Endothelial cell (in vitro differentiated cells): ENCODE measurements at regions not wholly inside any gene's neighbourhood (a gene's known extent, or its start where the extent isn't known, plus 50 kb on each side); places are given as distances from the start of the nearest gene placed in this dataset.
"Not testable (repeated sequence)": the region's sequence is repeated elsewhere in the genome, so short reads cannot be mapped to it uniquely, and the experiment has no call there.

Experiments
- DNase-seq: peaks from one replicate; pipeline ENCODE4 v3.0.0; 2021; ENCODE audit warnings: low spot score
- H3K27ac Mint-ChIP-seq: one replicate; pipeline ENCODE4 v1.8.0; 2021; ENCODE audit warnings: mixed read lengths, inconsistent platforms; ENCODE audit not compliant: unreplicated experiment
- H3K27me3 Mint-ChIP-seq: one replicate; pipeline ENCODE4 v1.8.0; 2021; ENCODE audit warnings: mild to moderate bottlenecking, moderate library complexity, mixed read lengths, inconsistent platforms; ENCODE audit not compliant: unreplicated experiment
- H3K36me3 Mint-ChIP-seq: one replicate; pipeline ENCODE4 v1.8.0; 2021; ENCODE audit warnings: mild to moderate bottlenecking, low read depth, mixed read lengths, inconsistent platforms; ENCODE audit not compliant: unreplicated experiment
- H3K4me1 Mint-ChIP-seq: one replicate; pipeline ENCODE4 v1.8.0; 2021; ENCODE audit warnings: mild to moderate bottlenecking, mixed read lengths, inconsistent platforms; ENCODE audit not compliant: unreplicated experiment
- H3K4me3 Mint-ChIP-seq: one replicate; pipeline ENCODE4 v1.8.0; 2021; ENCODE audit warnings: mild to moderate bottlenecking, mixed read lengths, inconsistent platforms; ENCODE audit not compliant: unreplicated experiment
- H3K9me3 Mint-ChIP-seq: one replicate; pipeline ENCODE4 v1.8.0; 2021; ENCODE audit warnings: mixed read lengths, inconsistent platforms; ENCODE audit not compliant: unreplicated experiment
- CTCF ChIP-seq: fragments of 200-600 bp; sonication (generic); IDR thresholded peaks from one replicate; pipeline ENCODE4 v1.5.0; 2021; ENCODE audit warnings: antibody characterized with exemption; ENCODE audit not compliant: unreplicated experiment

GRCh38 chr17:16866841-16867240, 105.1 kb downstream of the TNFRSF13B start:
- H3K27me3 Mint-ChIP-seq, H3K4me3 Mint-ChIP-seq, H3K36me3 Mint-ChIP-seq, H3K9me3 Mint-ChIP-seq, DNase-seq, H3K27ac Mint-ChIP-seq: not testable (repeated sequence)
- H3K4me1 Mint-ChIP-seq, result peaks cover 20% of the 10 kb centered on the region

- Mint-ChIP-seq H3K4me3 (no peak overlapping the region), H3K9me3 (no peaks in the 10 kb centered on the region)
- DNase-seq, result no peak
These were observed 105.5 kb downstream of the TNFRSF13B start for GRCh38 chr17:16866436-16866835.

GRCh38 chr17:16865704-16866103, 106.2 kb downstream of the TNFRSF13B start:
- not testable (repeated sequence) for H3K9me3 Mint-ChIP-seq, H3K36me3 Mint-ChIP-seq, DNase-seq, H3K4me3 Mint-ChIP-seq, H3K27ac Mint-ChIP-seq, H3K27me3 Mint-ChIP-seq
- H3K4me1 Mint-ChIP-seq, result peaks cover 16% of the 10 kb centered on the region

More at GRCh38 chr17:16866436-16866835, 105.5 kb downstream of the TNFRSF13B start:
- no peak for TF ChIP-seq CTCF
- no peaks in the 10 kb centered on the region for H3K36me3 Mint-ChIP-seq
- H3K27ac Mint-ChIP-seq, result no peak overlapping the region
- peaks cover 7% of the 10 kb centered on the region for H3K27me3 Mint-ChIP-seq
- H3K4me1 Mint-ChIP-seq, result peaks cover 20% of the 10 kb centered on the region

GRCh38 chr17:16865077-16865613, 106.8 kb downstream of the TNFRSF13B start:
- H3K27me3 Mint-ChIP-seq, DNase-seq, H3K9me3 Mint-ChIP-seq, H3K4me3 Mint-ChIP-seq, H3K36me3 Mint-ChIP-seq, H3K27ac Mint-ChIP-seq: not testable (repeated sequence)
- H3K4me1 Mint-ChIP-seq, result peaks cover 16% of the 10 kb centered on the region

GRCh38 chr17:16864462-16865076, 107.3 kb downstream of the TNFRSF13B start:
- DNase-seq, H3K4me3 Mint-ChIP-seq, H3K27ac Mint-ChIP-seq, H3K27me3 Mint-ChIP-seq, H3K36me3 Mint-ChIP-seq, H3K9me3 Mint-ChIP-seq: not testable (repeated sequence)
- peaks cover 16% of the 10 kb centered on the region for H3K4me1 Mint-ChIP-seq

DNA sequence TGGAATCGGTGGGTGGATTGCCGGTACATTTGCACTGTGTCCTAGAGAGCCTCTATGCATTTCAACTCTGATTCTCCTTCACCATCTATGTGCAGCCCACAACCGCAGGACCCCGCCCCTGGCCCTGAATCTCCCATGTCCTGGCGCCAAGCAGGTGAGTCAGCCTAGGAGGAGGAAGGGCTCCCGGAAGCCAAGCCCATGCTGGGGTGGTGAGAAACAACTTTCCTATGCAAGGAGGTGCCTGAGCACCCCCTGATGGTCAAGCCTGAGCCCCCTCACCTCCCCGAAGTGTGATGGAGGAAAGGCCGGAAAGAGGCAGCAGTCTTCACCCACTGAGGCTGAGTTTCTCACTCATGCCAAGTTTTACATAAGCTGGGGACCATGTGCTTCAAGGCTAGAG, 110.8 kb downstream of the TNFRSF13B start:
- H3K27me3 Mint-ChIP-seq, H3K9me3 Mint-ChIP-seq, H3K4me3 Mint-ChIP-seq, H3K36me3 Mint-ChIP-seq, H3K27ac Mint-ChIP-seq, DNase-seq: not testable (repeated sequence)
- peaks cover 10% of the 10 kb centered on the region for H3K4me1 Mint-ChIP-seq

DNA sequence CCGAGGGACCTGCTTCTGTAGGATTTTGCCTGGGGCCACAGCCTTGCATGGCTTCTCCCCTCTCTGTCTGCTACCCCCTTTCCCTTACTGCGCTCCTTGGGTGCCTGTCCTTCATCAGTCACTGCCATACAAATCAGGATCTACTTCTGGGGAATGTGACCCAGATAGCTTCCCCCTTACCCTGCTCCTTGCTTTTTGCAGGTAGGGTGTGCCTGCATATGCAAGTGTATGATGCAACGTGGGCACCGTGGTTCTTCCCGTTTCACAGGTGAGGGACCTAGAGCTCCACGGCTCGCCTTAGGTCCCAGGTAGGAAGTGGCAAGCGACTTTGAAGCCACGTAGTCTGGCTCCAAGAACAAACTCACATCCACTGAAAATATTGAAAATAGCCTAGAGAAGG, 111.5 kb downstream of the TNFRSF13B start:
- not testable (repeated sequence) for H3K27me3 Mint-ChIP-seq, DNase-seq, H3K4me1 Mint-ChIP-seq, H3K9me3 Mint-ChIP-seq, H3K4me3 Mint-ChIP-seq, H3K27ac Mint-ChIP-seq, H3K36me3 Mint-ChIP-seq

GRCh38 chr17:16859515-16859914, 112.4 kb downstream of the TNFRSF13B start:
- H3K36me3 Mint-ChIP-seq, H3K27me3 Mint-ChIP-seq, H3K27ac Mint-ChIP-seq, H3K4me3 Mint-ChIP-seq, DNase-seq, H3K4me1 Mint-ChIP-seq, H3K9me3 Mint-ChIP-seq: not testable (repeated sequence)

DNA sequence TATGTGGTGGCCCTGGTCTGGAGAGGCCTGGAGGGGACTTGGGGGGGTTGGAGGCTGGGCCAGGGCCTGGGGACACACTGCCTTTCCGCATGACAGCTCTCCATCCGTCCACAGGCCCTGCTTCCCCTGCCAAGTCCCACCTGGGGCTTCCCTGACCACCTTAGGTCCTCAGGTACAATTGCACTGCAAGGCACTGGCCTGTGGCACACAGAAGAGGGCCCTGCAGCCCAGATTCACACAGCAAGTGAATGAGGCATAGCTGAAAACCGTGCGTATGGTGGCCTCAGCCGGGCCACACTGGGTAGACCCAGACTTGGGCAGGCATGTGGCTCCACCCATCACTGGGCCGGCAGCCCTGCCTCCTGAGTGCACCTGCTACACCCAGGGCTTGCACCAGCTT, 114.2 kb downstream of the TNFRSF13B start:
- not testable (repeated sequence) for H3K36me3 Mint-ChIP-seq, H3K4me1 Mint-ChIP-seq, DNase-seq

DNA sequence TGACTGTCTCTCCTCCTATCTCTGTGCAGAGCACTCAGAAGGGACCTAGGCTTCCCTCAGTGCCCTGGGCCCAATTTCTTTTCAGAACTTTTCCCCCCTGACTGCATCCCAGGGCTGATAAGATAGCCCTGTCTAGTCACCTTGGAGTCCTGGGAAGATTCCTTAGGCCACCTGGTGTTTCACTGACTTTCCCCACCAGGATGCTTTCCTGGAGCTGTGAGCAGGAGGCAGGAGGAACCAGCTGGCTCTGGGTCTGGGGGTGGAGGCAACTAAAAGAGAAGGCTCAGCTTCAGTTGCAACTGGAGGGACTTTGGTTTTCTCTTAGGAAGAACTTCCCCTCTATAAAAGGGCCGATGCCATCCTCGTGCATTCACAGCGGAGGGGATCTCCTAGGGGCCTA, 115.1 kb downstream of the TNFRSF13B start:
- H3K27me3 Mint-ChIP-seq, H3K27ac Mint-ChIP-seq, H3K4me1 Mint-ChIP-seq, DNase-seq, H3K4me3 Mint-ChIP-seq, H3K36me3 Mint-ChIP-seq, H3K9me3 Mint-ChIP-seq: not testable (repeated sequence)

More for the DNA sequence above, 114.2 kb downstream of the TNFRSF13B start:
- not testable (repeated sequence) for H3K27ac Mint-ChIP-seq, H3K4me3 Mint-ChIP-seq, H3K9me3 Mint-ChIP-seq, H3K27me3 Mint-ChIP-seq

DNA sequence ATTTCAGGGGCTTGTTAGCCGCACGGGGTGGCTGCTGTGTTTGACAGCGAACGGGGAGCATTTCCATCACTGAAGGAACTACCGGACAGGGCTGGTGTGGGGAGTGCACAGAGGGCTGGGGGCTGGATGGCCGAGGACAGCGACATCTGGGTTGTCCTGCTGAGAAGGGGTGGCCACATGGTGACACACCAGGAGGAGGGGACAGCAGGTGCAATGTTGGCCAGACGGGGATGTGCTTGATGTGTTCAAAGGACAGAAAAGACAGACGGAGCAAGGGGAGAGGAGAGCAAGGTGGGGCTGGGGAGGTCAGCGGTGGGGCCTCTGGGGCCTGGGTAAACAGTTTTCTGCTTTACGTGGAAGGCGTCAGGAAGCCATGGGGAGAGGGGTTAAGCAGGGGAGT, 115.7 kb downstream of the TNFRSF13B start:
- not testable (repeated sequence) for DNase-seq, H3K27ac Mint-ChIP-seq, H3K9me3 Mint-ChIP-seq, H3K4me1 Mint-ChIP-seq, H3K4me3 Mint-ChIP-seq, H3K36me3 Mint-ChIP-seq, H3K27me3 Mint-ChIP-seq
